Urothelium cell line (cell line): ENCODE measurements at regions not wholly inside any gene's neighbourhood (a gene's known extent, or its start where the extent isn't known, plus 50 kb on each side); places are given as distances from the start of the nearest gene placed in this dataset.

Source experiments
- DNase-seq: peaks from one replicate; pipeline ENCODE4 v3.0.0; 2011; ENCODE audit warnings: low spot score, mixed read lengths
- FAIRE-seq: peaks from 2 replicates; lab custom pipeline; 2011; peaks lifted over from hg19 to GRCh38; lab: Jason Lieb, UNC

GRCh38 chr4:123956204-123956603 is 559.6 kb downstream of the SPRY1 start:
- FAIRE-seq (no peak), DNase-seq (no peak)

GRCh38 chr4:123966990-123967769 is 570.6 kb downstream of the SPRY1 start:
- no peak for FAIRE-seq
- DNase-seq = no peak

GRCh38 chr4:123972031-123972430 is 575.4 kb downstream of the SPRY1 start:
- FAIRE-seq = no peak
- no peak for DNase-seq

GRCh38 chr4:123974386-123975149 is 578.0 kb downstream of the SPRY1 start:
- FAIRE-seq (no peak), DNase-seq (no peak)

GRCh38 chr4:123976285-123976684 is 579.7 kb downstream of the SPRY1 start:
- DNase-seq = no peak
- FAIRE-seq = no peak

GRCh38 chr4:123976819-123977218 is 580.2 kb downstream of the SPRY1 start:
- FAIRE-seq (no peak), DNase-seq (no peak)

- FAIRE-seq (no peak), DNase-seq (no peak)
Measured at GRCh38 chr4:123977641-123978081, 581.1 kb downstream of the SPRY1 start.

GRCh38 chr4:123978637-123979036 is 582.0 kb downstream of the SPRY1 start:
- FAIRE-seq (no peak), DNase-seq (no peak)

GRCh38 chr4:123980736-123981300 is 584.2 kb downstream of the SPRY1 start:
- FAIRE-seq (no peak), DNase-seq (no peak)

GRCh38 chr4:123984886-123985285 is 588.3 kb downstream of the SPRY1 start:
- FAIRE-seq = no peak
- no peak for DNase-seq

- DNase-seq (peak; percentile 61), FAIRE-seq (no peak)
Measured at GRCh38 chr4:123986268-123986798, 589.7 kb downstream of the SPRY1 start.

- FAIRE-seq = no peak
- DNase-seq = no peak
Measured at GRCh38 chr4:123987408-123987807, 590.8 kb downstream of the SPRY1 start.

GRCh38 chr4:123990310-123990870 is 593.8 kb downstream of the SPRY1 start:
- no peak for FAIRE-seq
- no peak for DNase-seq

- FAIRE-seq = no peak
- DNase-seq = no peak
Measured at GRCh38 chr4:123994917-123995316, 598.3 kb downstream of the SPRY1 start.

- no peak for FAIRE-seq
- peak; percentile 46 for DNase-seq
Measured at GRCh38 chr4:123995936-123996335, 599.3 kb downstream of the SPRY1 start.

- no peak for DNase-seq
- FAIRE-seq = no peak
Measured at GRCh38 chr4:123996718-123997510, 600.3 kb downstream of the SPRY1 start.

- no peak for FAIRE-seq
- DNase-seq = no peak
Measured at GRCh38 chr4:123997776-123998449, 601.3 kb downstream of the SPRY1 start.

GRCh38 chr4:124000233-124000632 is 603.6 kb downstream of the SPRY1 start:
- no peak for DNase-seq
- no peak for FAIRE-seq

- FAIRE-seq (no peak), DNase-seq (no peak)
Measured at GRCh38 chr4:124015766-124016165, 619.2 kb downstream of the SPRY1 start.
